ENCODE measurements at regions not wholly inside any gene's neighbourhood (a gene's known extent, or its start where the extent isn't known, plus 50 kb on each side); places are given as distances from the start of the nearest gene placed in this dataset.
"Not testable (repeated sequence)": the region's sequence is repeated elsewhere in the genome, so short reads cannot be mapped to it uniquely, and the experiment has no call there.

GRCh38 chr2:142617461-142617860, 260.0 kb upstream of the KYNU start:
- DNase-seq: no peak

- DNase-seq: no peak
These were observed 261.6 kb upstream of the KYNU start for GRCh38 chr2:142615876-142616275.

- DNase-seq: not testable (repeated sequence)
These were observed 264.3 kb upstream of the KYNU start for GRCh38 chr2:142613193-142613592.

- no peak for DNase-seq
These were observed 272.0 kb upstream of the KYNU start for GRCh38 chr2:142605421-142605820.

- DNase-seq: no peak
These were observed 273.7 kb upstream of the KYNU start for GRCh38 chr2:142603759-142604158.

GRCh38 chr2:142602418-142602989, 275.0 kb upstream of the KYNU start:
- no peak for DNase-seq

- DNase-seq: no peak
These were observed 275.7 kb upstream of the KYNU start for GRCh38 chr2:142601794-142602193.

- no peak for DNase-seq
These were observed 278.0 kb upstream of the KYNU start for GRCh38 chr2:142599504-142599903.

GRCh38 chr2:142598846-142599245, 278.6 kb upstream of the KYNU start:
- no peak for DNase-seq

- DNase-seq: no peak
These were observed 281.0 kb upstream of the KYNU start for GRCh38 chr2:142596334-142597088.

- no peak for DNase-seq
These were observed 282.5 kb upstream of the KYNU start for GRCh38 chr2:142594935-142595334.

GRCh38 chr2:142592171-142592570, 285.3 kb upstream of the KYNU start:
- no peak for DNase-seq

- no peak for DNase-seq
These were observed 286.0 kb upstream of the KYNU start for GRCh38 chr2:142591420-142591819.

GRCh38 chr2:142588269-142588668, 289.2 kb upstream of the KYNU start:
- no peak for DNase-seq

- DNase-seq: no peak
These were observed 290.5 kb upstream of the KYNU start for GRCh38 chr2:142586693-142587580.

- no peak for DNase-seq
These were observed 291.7 kb upstream of the KYNU start for GRCh38 chr2:142585785-142586184.

GRCh38 chr2:142582317-142582716, 295.1 kb upstream of the KYNU start:
- DNase-seq: no peak

- no peak for DNase-seq
These were observed 296.0 kb upstream of the KYNU start for GRCh38 chr2:142581491-142581890.

- DNase-seq: no peak
These were observed 296.8 kb upstream of the KYNU start for GRCh38 chr2:142580691-142581090.

GRCh38 chr2:142575561-142575960, 301.9 kb upstream of the KYNU start:
- no peak for DNase-seq

GRCh38 chr2:142574388-142574787, 303.1 kb upstream of the KYNU start:
- no peak for DNase-seq

GRCh38 chr2:142572346-142573132, 304.9 kb upstream of the KYNU start:
- DNase-seq: no peak

- DNase-seq: no peak
These were observed 305.5 kb upstream of the KYNU start for GRCh38 chr2:142571934-142572333.
